ENCODE measurements at regions not wholly inside any gene's neighbourhood (a gene's known extent, or its start where the extent isn't known, plus 50 kb on each side); places are given as distances from the start of the nearest gene placed in this dataset.

- Histone ChIP-seq H3K27ac (no peak overlapping the region), H4K20me1 (ENCODE audit: insufficient read depth, poor library complexity, severe bottlenecking) (no peaks in the 10 kb centered on the region), H3K36me3 (replicated peaks; ENCODE audit: insufficient read depth, low read depth) (no peaks in the 10 kb centered on the region), H2AFZ (no peak overlapping the region), H3K4me1 (ENCODE audit: insufficient read depth) (no peaks in the 10 kb centered on the region), H3K9me3 (ENCODE audit: low read depth) (no peaks in the 10 kb centered on the region), H3K4me3 (no peak overlapping the region), H3K4me2 (no peak overlapping the region), H3K9me2 (replicated peaks; ENCODE audit: insufficient read depth) (no peaks in the 10 kb centered on the region), H3K27me3 (no peaks in the 10 kb centered on the region), H3K79me2 (no peaks in the 10 kb centered on the region)
- TF ChIP-seq EZH2phosphoT487 (IDR thresholded peaks at IDR 0.05; ENCODE audit: low read depth, severe bottlenecking, unreplicated experiment) (no peak), CTCF (IDR thresholded peaks at IDR 0.05; ENCODE audit: poor library complexity) (no peak), EZH2 (IDR thresholded peaks at IDR 0.05; ENCODE audit: borderline replicate concordance) (no peak)
- no peak for DNase-seq (ENCODE audit: low spot score)
These were observed 277.2 kb downstream of the BCL2 start for GRCh38 chr18:63042351-63042750.

GRCh38 chr18:63040788-63041410 lies 278.7 kb downstream of the BCL2 start:
- no peaks in the 10 kb centered on the region for H3K9me2 ChIP-seq (replicated peaks; ENCODE audit: insufficient read depth)
- H3K36me3 ChIP-seq (replicated peaks; ENCODE audit: insufficient read depth, low read depth), result no peaks in the 10 kb centered on the region
- H3K4me3 ChIP-seq, result no peak overlapping the region
- no peak for DNase-seq (ENCODE audit: low spot score)
- H3K9me3 ChIP-seq (ENCODE audit: low read depth), result no peaks in the 10 kb centered on the region
- no peak for TF ChIP-seq CTCF (IDR thresholded peaks at IDR 0.05; ENCODE audit: poor library complexity)
- no peak for TF ChIP-seq EZH2phosphoT487 (IDR thresholded peaks at IDR 0.05; ENCODE audit: low read depth, severe bottlenecking, unreplicated experiment)
- TF ChIP-seq EZH2 (IDR thresholded peaks at IDR 0.05; ENCODE audit: borderline replicate concordance), result no peak
- H3K4me1 ChIP-seq (ENCODE audit: insufficient read depth), result no peaks in the 10 kb centered on the region
- no peaks in the 10 kb centered on the region for H3K27me3 ChIP-seq
- no peak overlapping the region for H2AFZ ChIP-seq
- 86% methylated on average over 4 of the region's 4 CpGs for WGBS (ENCODE audit: low lambda C conversion rate, missing lambda C conversion rate)
- no peaks in the 10 kb centered on the region for H4K20me1 ChIP-seq (ENCODE audit: insufficient read depth, poor library complexity, severe bottlenecking)
- no peak overlapping the region for H3K27ac ChIP-seq
- no peaks in the 10 kb centered on the region for H3K79me2 ChIP-seq
- H3K4me2 ChIP-seq, result no peak overlapping the region

GRCh38 chr18:63037491-63037890 lies 282.1 kb downstream of the BCL2 start:
- no peak overlapping the region for H3K4me3 ChIP-seq
- H3K27me3 ChIP-seq, result no peaks in the 10 kb centered on the region
- DNase-seq (ENCODE audit: low spot score), result no peak
- no peak for TF ChIP-seq CTCF (IDR thresholded peaks at IDR 0.05; ENCODE audit: poor library complexity)
- H3K36me3 ChIP-seq (replicated peaks; ENCODE audit: insufficient read depth, low read depth), result no peaks in the 10 kb centered on the region
- no peaks in the 10 kb centered on the region for H3K9me3 ChIP-seq (ENCODE audit: low read depth)
- no peaks in the 10 kb centered on the region for H4K20me1 ChIP-seq (ENCODE audit: insufficient read depth, poor library complexity, severe bottlenecking)
- no peaks in the 10 kb centered on the region for H3K79me2 ChIP-seq
- no peak overlapping the region for H3K27ac ChIP-seq
- no peaks in the 10 kb centered on the region for H3K9me2 ChIP-seq (replicated peaks; ENCODE audit: insufficient read depth)
- no peak overlapping the region for H3K4me2 ChIP-seq
- no peaks in the 10 kb centered on the region for H3K4me1 ChIP-seq (ENCODE audit: insufficient read depth)
- no peak overlapping the region for H2AFZ ChIP-seq
- 95% methylated on average over 2 of the region's 2 CpGs for WGBS (ENCODE audit: low lambda C conversion rate, missing lambda C conversion rate)

DNA sequence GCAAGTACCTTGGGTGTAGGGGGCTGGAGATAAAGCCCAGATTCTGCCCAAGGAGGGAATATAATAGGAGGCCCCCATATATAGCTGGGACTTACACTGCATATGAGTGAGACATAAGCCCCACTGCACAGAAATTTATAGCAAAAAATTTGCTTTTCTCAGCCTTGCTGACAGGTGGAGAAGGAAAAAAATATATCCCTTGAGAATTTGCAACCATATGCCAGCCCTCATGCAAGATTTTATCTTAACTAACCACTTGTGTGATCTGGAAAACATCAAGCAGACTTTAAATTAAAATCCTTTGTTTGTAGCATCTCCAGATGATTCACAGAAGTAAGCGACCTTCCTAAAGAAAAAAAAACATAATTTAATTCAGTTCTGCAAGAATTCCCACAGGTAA lies 288.2 kb downstream of the BCL2 start:
- no peak for TF ChIP-seq EZH2 (IDR thresholded peaks at IDR 0.05; ENCODE audit: borderline replicate concordance)
- no peak for TF ChIP-seq EZH2phosphoT487 (IDR thresholded peaks at IDR 0.05; ENCODE audit: low read depth, severe bottlenecking, unreplicated experiment)
- TF ChIP-seq CTCF (IDR thresholded peaks at IDR 0.05; ENCODE audit: poor library complexity), result no peak
- Histone ChIP-seq H2AFZ (no peak overlapping the region), H3K9me3 (ENCODE audit: low read depth) (no peaks in the 10 kb centered on the region), H3K9me2 (replicated peaks; ENCODE audit: insufficient read depth) (no peaks in the 10 kb centered on the region), H3K36me3 (replicated peaks; ENCODE audit: insufficient read depth, low read depth) (no peaks in the 10 kb centered on the region), H3K79me2 (no peaks in the 10 kb centered on the region), H3K27me3 (no peaks in the 10 kb centered on the region), H3K4me3 (no peak overlapping the region), H3K4me1 (ENCODE audit: insufficient read depth) (no peaks in the 10 kb centered on the region), H3K27ac (no peak overlapping the region), H3K4me2 (no peak overlapping the region), H4K20me1 (ENCODE audit: insufficient read depth, poor library complexity, severe bottlenecking) (no peaks in the 10 kb centered on the region)
- 62% methylated on average over 1 of the region's 1 CpG for WGBS (ENCODE audit: low lambda C conversion rate, missing lambda C conversion rate)
- no peak for DNase-seq (ENCODE audit: low spot score)

Data from hepatocyte (in vitro differentiated cells).